Uterus (tissue), 2 donors: ENCODE measurements at regions not wholly inside any gene's neighbourhood (a gene's known extent, or its start where the extent isn't known, plus 50 kb on each side); places are given as distances from the start of the nearest gene placed in this dataset.
"Not testable (repeated sequence)": the region's sequence is repeated elsewhere in the genome, so short reads cannot be mapped to it uniquely, and the experiment has no call there.

ENCODE experiments used
- CTCF ChIP-seq, 4 experiments: fragments of 200-600 bp in 2 of 4; fragments of 450-650 bp in 2 of 4; sonication (generic) in 2 of 4; IDR thresholded peaks; one replicate each; pipeline ENCODE4 v1.5.1; 2016 to 2019; ENCODE audit warnings: antibody characterized with exemption in 4 of 4, mild to moderate bottlenecking in 2 of 4, moderate library complexity in 1 of 4
- POLR2A ChIP-seq, 2 donors: fragments of 450-650 bp; IDR thresholded peaks; one replicate each; pipeline ENCODE4 v1.6.1; 2016; ENCODE audit warnings: antibody characterized with exemption in 2 of 2, mild to moderate bottlenecking in 1 of 2, moderate library complexity in 1 of 2

- TF ChIP-seq POLR2A, CTCF (IDR thresholded peaks at IDR 0.05): not testable (repeated sequence)
Observed at GRCh38 chr3:125742845-125743244, 147.5 kb upstream of the OSBPL11 start.
